SK-N-SH treated with all-trans-retinoic acid at 6 μM for 48 hours (cell line): ENCODE measurements at regions not wholly inside any gene's neighbourhood (a gene's known extent, or its start where the extent isn't known, plus 50 kb on each side); places are given as distances from the start of the nearest gene placed in this dataset.
"Not testable (repeated sequence)": the region's sequence is repeated elsewhere in the genome, so short reads cannot be mapped to it uniquely, and the experiment has no call there.

ENCODE experiments used
- ISL1 ChIP-seq: fragments of 250-450 bp; sonication (Bioruptor Pico); IDR thresholded peaks from 2 replicates; pipeline ENCODE4 v2.1.2; 2022; ENCODE audit warnings: mild to moderate bottlenecking, moderate library complexity
- TF ChIP-seq, protein P1 (sequence below): fragments of 250-450 bp; sonication (Bioruptor Pico); IDR thresholded peaks from 2 replicates; pipeline ENCODE4 v1.8.0; 2020; ENCODE audit warnings: mild to moderate bottlenecking, moderate library complexity, borderline replicate concordance

DNA sequence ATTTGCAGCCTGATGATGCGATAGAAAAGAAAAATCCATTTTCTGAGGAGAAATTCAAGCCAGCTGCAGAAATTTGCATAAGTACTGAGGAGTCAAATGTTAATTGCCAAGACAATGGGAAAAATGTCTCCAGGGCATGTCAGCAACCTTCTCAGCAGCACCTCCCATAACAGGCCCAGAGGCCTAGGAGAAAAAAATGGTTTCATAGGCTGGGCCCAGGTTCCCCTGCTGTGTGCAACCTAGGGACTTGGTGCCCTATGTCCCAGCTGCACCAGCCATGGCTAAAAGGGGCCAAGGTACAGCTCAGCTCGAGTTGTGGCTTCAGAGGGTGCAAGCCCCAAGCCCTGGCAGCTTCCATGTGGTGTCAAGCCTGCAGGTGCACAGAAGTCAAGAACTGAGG lies 144.8 kb upstream of the PRKD1 start:
- TF ChIP-seq, protein P1, sequence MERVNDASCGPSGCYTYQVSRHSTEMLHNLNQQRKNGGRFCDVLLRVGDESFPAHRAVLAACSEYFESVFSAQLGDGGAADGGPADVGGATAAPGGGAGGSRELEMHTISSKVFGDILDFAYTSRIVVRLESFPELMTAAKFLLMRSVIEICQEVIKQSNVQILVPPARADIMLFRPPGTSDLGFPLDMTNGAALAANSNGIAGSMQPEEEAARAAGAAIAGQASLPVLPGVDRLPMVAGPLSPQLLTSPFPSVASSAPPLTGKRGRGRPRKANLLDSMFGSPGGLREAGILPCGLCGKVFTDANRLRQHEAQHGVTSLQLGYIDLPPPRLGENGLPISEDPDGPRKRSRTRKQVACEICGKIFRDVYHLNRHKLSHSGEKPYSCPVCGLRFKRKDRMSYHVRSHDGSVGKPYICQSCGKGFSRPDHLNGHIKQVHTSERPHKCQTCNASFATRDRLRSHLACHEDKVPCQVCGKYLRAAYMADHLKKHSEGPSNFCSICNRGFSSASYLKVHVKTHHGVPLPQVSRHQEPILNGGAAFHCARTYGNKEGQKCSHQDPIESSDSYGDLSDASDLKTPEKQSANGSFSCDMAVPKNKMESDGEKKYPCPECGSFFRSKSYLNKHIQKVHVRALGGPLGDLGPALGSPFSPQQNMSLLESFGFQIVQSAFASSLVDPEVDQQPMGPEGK (CRISPR knock-in tag): not testable (repeated sequence)
- TF ChIP-seq ISL1: not testable (repeated sequence)
